Pancreas (tissue), 10 donors: ENCODE measurements at regions not wholly inside any gene's neighbourhood (a gene's known extent, or its start where the extent isn't known, plus 50 kb on each side); places are given as distances from the start of the nearest gene placed in this dataset.
"Not testable (repeated sequence)": the region's sequence is repeated elsewhere in the genome, so short reads cannot be mapped to it uniquely, and the experiment has no call there.

Source experiments
- ATAC-seq, 4 donors: fragments of 200-7000 bp; cut with Tn5 transposase; one replicate each; pipeline versions ENCODE4 v1.8.0 to v1.9.1; 2020; ENCODE audit warnings: mild to moderate bottlenecking in 4 of 4, moderate library complexity in 4 of 4
- DNase-seq, 6 donors: peaks; one replicate each; pipeline ENCODE4 v3.0.0-alpha.2; 2020
- FAIRE-seq: peaks from 2 replicates; lab custom pipeline; 2012; peaks lifted over from hg19 to GRCh38; lab: Jason Lieb, UNC
- H3K27ac ChIP-seq, 4 donors: fragments of 200-600 bp; sonication (generic); 1 replicate in 3 of 4; 2 replicates in 1 of 4; pipeline versions ENCODE4 v1.5.0 to v1.8.0; 2020
- H3K27me3 ChIP-seq, 4 donors: fragments of 200-600 bp; one replicate each; pipeline ENCODE4 v1.8.0; 2021
- H3K36me3 ChIP-seq, 3 donors: fragments of 200-600 bp; sonication (generic) in 1 of 3; one replicate each; pipeline versions ENCODE4 v1.5.0 to v1.8.0; 2020 to 2021
- H3K4me1 ChIP-seq, 3 donors: fragments of 200-600 bp; one replicate each; pipeline ENCODE4 v1.8.0; 2021
- H3K4me3 ChIP-seq, 4 donors: fragments of 200-600 bp; sonication (generic) in 2 of 4; one replicate each; pipeline versions ENCODE4 v1.5.0 to v1.8.0; 2020 to 2021
- H3K9me3 ChIP-seq, 4 donors: fragments of 200-600 bp; one replicate each; pipeline ENCODE4 v1.8.0; 2021
- WGBS, 2 donors: extraction: QIAGEN DNeasy Blood & Tissue Kit; methylation state at CpG; one replicate each; pipeline ENCODE4 v1.1.7; 2013; 5-methylcytosine and 5-hydroxymethylcytosine counted together
- intact Hi-C, 3 donors: fragments of 100-400 bp; cut with DNase I; formaldehyde crosslinking; loops; one replicate each; pipeline versions ENCODE4 v1.11.1 to v1.14.2; 2022
- TF ChIP-seq, protein P1 (sequence below), 4 donors: fragments of 200-600 bp; sonication (generic) in 3 of 4; IDR thresholded peaks; one replicate each; pipeline versions ENCODE4 v1.5.0 to v1.8.0; 2021; ENCODE audit warnings: antibody characterized with exemption in 4 of 4
- donor health status: healthy with polysubstance abuse.
- donor health status: DM: no; HTN: no; CAD: no; lungs with moderate emphysema.
- donor health status: DM: no; HTN: no; CAD: no.
- donor health status: control.
- donor health status: control.
- donor health status: Bipolar disorder and iron deficiency.
- donor health status: DM: yes; HTN: yes; CAD: no.
- donor health status: DM: no; HTN: no; CAD: no.
- donor health status: DM: no; HTN: no; CAD: no.
- donor health status: DM: yes; HTN: yes; CAD: no.

DNA sequence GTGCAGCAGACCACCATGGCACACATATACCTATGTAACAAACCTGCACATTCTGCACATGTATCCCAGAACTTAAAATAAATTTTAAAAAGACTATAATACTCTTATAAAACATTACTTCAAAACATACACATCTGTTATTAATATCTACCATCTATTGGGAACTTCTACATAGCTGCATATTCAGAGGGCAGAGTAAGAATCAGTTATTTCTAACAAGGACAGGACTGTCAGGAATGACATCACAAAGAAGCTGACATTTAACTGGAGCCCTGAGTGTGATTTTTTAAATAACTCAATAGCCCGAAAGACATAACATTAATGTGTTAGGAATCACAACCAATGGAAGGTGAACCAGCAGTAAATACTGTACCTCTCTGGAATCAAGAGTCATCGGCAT lies 276.7 kb upstream of the ECI2 start:
- Histone ChIP-seq H3K36me3 (no peaks in the 10 kb centered on the region), H3K9me3 (no peaks in the 10 kb centered on the region), H3K27ac (no peak overlapping the region), H3K4me3 (no peak overlapping the region), H3K27me3 (no peaks in the 10 kb centered on the region), H3K4me1 (no peaks in the 10 kb centered on the region)
- no peak for ATAC-seq
- no peak for FAIRE-seq
- intact Hi-C loops, result no loop called here
- TF ChIP-seq, protein P1, sequence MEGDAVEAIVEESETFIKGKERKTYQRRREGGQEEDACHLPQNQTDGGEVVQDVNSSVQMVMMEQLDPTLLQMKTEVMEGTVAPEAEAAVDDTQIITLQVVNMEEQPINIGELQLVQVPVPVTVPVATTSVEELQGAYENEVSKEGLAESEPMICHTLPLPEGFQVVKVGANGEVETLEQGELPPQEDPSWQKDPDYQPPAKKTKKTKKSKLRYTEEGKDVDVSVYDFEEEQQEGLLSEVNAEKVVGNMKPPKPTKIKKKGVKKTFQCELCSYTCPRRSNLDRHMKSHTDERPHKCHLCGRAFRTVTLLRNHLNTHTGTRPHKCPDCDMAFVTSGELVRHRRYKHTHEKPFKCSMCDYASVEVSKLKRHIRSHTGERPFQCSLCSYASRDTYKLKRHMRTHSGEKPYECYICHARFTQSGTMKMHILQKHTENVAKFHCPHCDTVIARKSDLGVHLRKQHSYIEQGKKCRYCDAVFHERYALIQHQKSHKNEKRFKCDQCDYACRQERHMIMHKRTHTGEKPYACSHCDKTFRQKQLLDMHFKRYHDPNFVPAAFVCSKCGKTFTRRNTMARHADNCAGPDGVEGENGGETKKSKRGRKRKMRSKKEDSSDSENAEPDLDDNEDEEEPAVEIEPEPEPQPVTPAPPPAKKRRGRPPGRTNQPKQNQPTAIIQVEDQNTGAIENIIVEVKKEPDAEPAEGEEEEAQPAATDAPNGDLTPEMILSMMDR (IDR thresholded peaks at IDR 0.05), result no peak
- DNase-seq, result no peak
- 42 to 45% methylated on average over 2 of the region's 2 CpGs for WGBS, 2 donors

DNA sequence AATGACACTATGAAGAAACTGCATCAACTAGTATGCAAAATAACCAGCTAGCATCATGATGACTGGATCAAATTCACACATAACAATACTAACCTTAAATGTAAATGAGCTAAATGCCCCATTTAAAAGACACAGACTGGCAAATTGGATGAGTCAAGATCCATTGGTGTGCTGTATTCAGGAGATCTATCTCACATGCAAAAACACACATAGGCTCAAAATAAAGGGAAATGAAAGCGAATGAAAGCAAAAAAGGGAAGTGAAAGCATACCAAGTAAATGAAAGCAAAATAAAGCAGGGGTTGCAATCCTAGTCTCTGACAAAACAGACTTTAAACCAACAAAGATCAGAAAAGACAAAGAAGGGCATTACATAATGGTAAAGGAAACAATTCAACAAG lies 272.3 kb upstream of the ECI2 start:
- DNase-seq, H3K27me3 ChIP-seq, H3K4me1 ChIP-seq, H3K4me3 ChIP-seq, H3K27ac ChIP-seq, H3K36me3 ChIP-seq, H3K9me3 ChIP-seq, intact Hi-C loops, FAIRE-seq: not testable (repeated sequence)
- WGBS, 2 donors, result 65 to 85% methylated on average over 1 of the region's 1 CpG
- ATAC-seq, result peak in 1 of 4 donors; percentile 36

DNA sequence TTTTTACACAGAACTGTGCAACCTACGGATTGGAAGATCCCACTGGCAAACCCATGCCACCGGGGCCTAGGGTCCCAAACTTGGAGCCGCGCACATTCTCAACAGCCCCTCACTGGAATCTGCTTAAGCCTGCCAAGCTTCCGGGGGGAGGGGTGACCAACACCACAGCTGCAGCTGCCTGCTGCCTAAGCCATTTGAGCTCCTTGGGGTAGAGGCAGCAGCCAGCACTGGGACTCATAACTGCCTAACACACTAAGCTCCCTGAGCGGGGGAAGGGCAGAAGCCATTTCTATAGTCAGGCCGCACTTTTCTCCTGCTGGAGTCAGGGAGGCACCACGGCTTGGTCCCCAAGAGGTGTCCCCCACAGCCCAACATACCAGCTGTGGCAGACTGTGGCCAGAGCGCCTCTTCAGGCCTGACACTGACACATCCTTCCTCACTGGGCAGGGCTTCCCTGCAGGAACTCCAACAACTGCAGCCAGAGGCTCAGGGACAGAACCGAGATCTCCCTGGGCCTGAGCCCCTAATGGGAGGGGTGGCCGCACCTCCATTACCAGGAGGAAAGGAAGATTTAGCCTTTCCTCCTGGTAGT lies 270.3 kb upstream of the ECI2 start:
- no peak for DNase-seq
- Histone ChIP-seq H3K4me1 (no peaks in the 10 kb centered on the region), H3K36me3 (no peaks in the 10 kb centered on the region), H3K4me3 (no peak overlapping the region), H3K27ac (no peak overlapping the region), H3K9me3 (no peaks in the 10 kb centered on the region), H3K27me3 (no peaks in the 10 kb centered on the region)
- ATAC-seq, result no peak
- no peak for FAIRE-seq
- intact Hi-C loops, result no loop called here
- 64 to 75% methylated on average over 11 of the region's 11 CpGs for WGBS, 2 donors
- TF ChIP-seq, protein P1 (IDR thresholded peaks at IDR 0.05), result no peak

DNA sequence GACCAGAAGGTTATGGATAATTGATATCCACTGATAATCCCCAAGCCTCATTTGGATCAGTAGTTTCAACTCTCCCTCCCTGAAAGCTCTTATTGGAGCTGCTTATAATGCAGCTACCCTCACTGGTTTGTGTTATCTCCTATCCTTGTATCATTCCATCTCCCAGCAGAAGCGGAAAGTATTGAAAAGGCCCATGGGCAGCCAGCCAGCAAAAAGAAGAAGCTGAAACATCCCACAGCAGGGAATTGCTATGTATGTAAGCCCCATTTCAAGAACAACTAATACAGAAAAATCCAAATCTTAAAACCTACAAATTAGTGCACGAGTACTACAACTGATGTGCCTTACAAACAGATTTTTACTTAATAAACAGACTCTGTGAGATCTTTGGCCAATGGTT lies 269.0 kb upstream of the ECI2 start:
- TF ChIP-seq, protein P1 (IDR thresholded peaks at IDR 0.05), result no peak
- intact Hi-C loops, result no loop called here
- H3K27me3 ChIP-seq, result no peaks in the 10 kb centered on the region
- no peaks in the 10 kb centered on the region for H3K9me3 ChIP-seq
- no peak overlapping the region for H3K4me3 ChIP-seq
- no peaks in the 10 kb centered on the region for H3K36me3 ChIP-seq
- H3K4me1 ChIP-seq, result no peaks in the 10 kb centered on the region
- 86 to 89% methylated on average over 2 of the region's 2 CpGs for WGBS, 2 donors
- no peak overlapping the region for H3K27ac ChIP-seq
- no peak for ATAC-seq
- FAIRE-seq, result no peak
- no peak for DNase-seq

DNA sequence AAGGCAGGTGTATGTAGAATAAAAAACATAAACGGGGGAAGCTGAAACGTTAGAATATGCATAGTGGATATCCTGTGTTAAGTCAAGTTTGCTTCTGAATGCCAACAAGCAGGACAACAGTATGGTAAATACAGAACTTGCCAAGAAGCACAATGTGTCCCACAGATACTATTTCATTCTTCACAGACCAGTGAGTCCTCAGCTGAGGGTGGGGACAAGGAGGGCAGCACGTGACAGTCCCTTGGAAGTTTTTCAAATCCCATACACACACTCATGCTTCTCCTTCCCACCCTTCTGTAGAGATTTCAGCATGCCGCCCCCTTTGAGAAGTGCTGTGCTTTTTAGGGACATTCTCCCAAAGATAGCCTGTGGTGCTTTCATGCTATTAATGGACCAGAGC lies 268.5 kb upstream of the ECI2 start:
- DNase-seq, result no peak
- Histone ChIP-seq H3K36me3 (no peaks in the 10 kb centered on the region), H3K27me3 (no peaks in the 10 kb centered on the region), H3K9me3 (no peaks in the 10 kb centered on the region), H3K4me1 (no peaks in the 10 kb centered on the region), H3K4me3 (no peak overlapping the region), H3K27ac (no peak overlapping the region)
- no peak for FAIRE-seq
- TF ChIP-seq, protein P1 (IDR thresholded peaks at IDR 0.05), result no peak
- no peak for ATAC-seq
- intact Hi-C loops, result no loop called here
- WGBS, 2 donors, result 49 to 52% methylated on average over 4 of the region's 4 CpGs
